ENCODE measurements at regions not wholly inside any gene's neighbourhood (a gene's known extent, or its start where the extent isn't known, plus 50 kb on each side); places are given as distances from the start of the nearest gene placed in this dataset.
"Not testable (repeated sequence)": the region's sequence is repeated elsewhere in the genome, so short reads cannot be mapped to it uniquely, and the experiment has no call there.

GRCh38 chr4:162969194-162969593 is 197.5 kb downstream of the NAF1 start:
- BruUV-seq (replicated peaks) = no TSS peak
- no peak for DNase-seq (ENCODE audit: low read depth, low spot score)
- POLR2A ChIA-PET = no interaction called here
- CTCF ChIA-PET = no interaction called here
- in situ Hi-C loops (cut with HindIII; ENCODE audit: low pct_unique_long_range_greater_than_20kb, low sequenced_read_pairs) (no loop called here), intact Hi-C loops (cut with micrococcal nuclease; ENCODE audit: unreplicated experiment) (no loop called here)
- no peaks in the 10 kb centered on the region for H3K36me3 ChIP-seq (ENCODE audit: control insufficient read depth, insufficient read depth, low read length)
- no peaks in the 10 kb centered on the region for H3K9me3 ChIP-seq (ENCODE audit: control insufficient read depth, insufficient read depth, low read depth, low read length)
- H3K4me1 ChIP-seq (ENCODE audit: control insufficient read depth, insufficient read depth, low read length) = no peaks in the 10 kb centered on the region
- ATAC-seq = no peak
- H3K27me3 ChIP-seq (ENCODE audit: control insufficient read depth, insufficient read depth, low read length) = no peaks in the 10 kb centered on the region
- no peak for TF ChIP-seq TCF7L2 (IDR thresholded peaks at IDR 0.05; ENCODE audit: low read depth, low read length)
- TF ChIP-seq SIN3A (IDR thresholded peaks at IDR 0.05; ENCODE audit: borderline replicate concordance, insufficient read depth, low read depth, low read length) = no peak
- no peak for TF ChIP-seq CTCF (IDR thresholded peaks at IDR 0.05)
- no peak for TF ChIP-seq POLR2AphosphoS5 (IDR thresholded peaks at IDR 0.05; ENCODE audit: low read depth, low read length)
- TF ChIP-seq REST (IDR thresholded peaks at IDR 0.05; ENCODE audit: insufficient read depth in 1 of 2, low read depth in 2 of 2, low read length in 1 of 2) = no peak
- H3K27ac ChIP-seq (ENCODE audit: low read length) = no peak overlapping the region
- H3K4me3 ChIP-seq (ENCODE audit: low read depth in 2 of 2, low read length in 2 of 2) = no peak overlapping the region

- H3K4me1 ChIP-seq (ENCODE audit: control insufficient read depth, insufficient read depth, low read length); H3K27ac ChIP-seq (ENCODE audit: low read length); H3K4me3 ChIP-seq (ENCODE audit: low read depth in 2 of 2, low read length in 2 of 2); H3K9me3 ChIP-seq (ENCODE audit: control insufficient read depth, insufficient read depth, low read depth, low read length); intact Hi-C loops (cut with micrococcal nuclease; ENCODE audit: unreplicated experiment); in situ Hi-C loops (cut with HindIII; ENCODE audit: low pct_unique_long_range_greater_than_20kb, low sequenced_read_pairs); CTCF ChIA-PET; ATAC-seq; H3K36me3 ChIP-seq (ENCODE audit: control insufficient read depth, insufficient read depth, low read length); DNase-seq (ENCODE audit: low read depth, low spot score); POLR2A ChIA-PET; H3K27me3 ChIP-seq (ENCODE audit: control insufficient read depth, insufficient read depth, low read length); BruUV-seq (replicated peaks): not testable (repeated sequence)
Observed at GRCh38 chr4:162965978-162966377, 200.7 kb downstream of the NAF1 start.

GRCh38 chr4:162959046-162959445 is 207.6 kb downstream of the NAF1 start:
- intact Hi-C loops (cut with micrococcal nuclease; ENCODE audit: unreplicated experiment) (no loop called here), in situ Hi-C loops (cut with HindIII; ENCODE audit: low pct_unique_long_range_greater_than_20kb, low sequenced_read_pairs) (no loop called here)
- ATAC-seq (no peak), DNase-seq (ENCODE audit: low read depth, low spot score) (no peak)
- no peak for TF ChIP-seq SIN3A (IDR thresholded peaks at IDR 0.05; ENCODE audit: borderline replicate concordance, insufficient read depth, low read depth, low read length)
- no peak for TF ChIP-seq POLR2AphosphoS5 (IDR thresholded peaks at IDR 0.05; ENCODE audit: low read depth, low read length)
- TF ChIP-seq REST (IDR thresholded peaks at IDR 0.05; ENCODE audit: insufficient read depth in 1 of 2, low read depth in 2 of 2, low read length in 1 of 2) = no peak
- no peak for TF ChIP-seq TCF7L2 (IDR thresholded peaks at IDR 0.05; ENCODE audit: low read depth, low read length)
- TF ChIP-seq CTCF (IDR thresholded peaks at IDR 0.05) = no peak
- Histone ChIP-seq H3K36me3 (ENCODE audit: control insufficient read depth, insufficient read depth, low read length) (no peaks in the 10 kb centered on the region), H3K9me3 (ENCODE audit: control insufficient read depth, insufficient read depth, low read depth, low read length) (no peaks in the 10 kb centered on the region), H3K4me1 (ENCODE audit: control insufficient read depth, insufficient read depth, low read length) (no peaks in the 10 kb centered on the region), H3K27ac (ENCODE audit: low read length) (no peak overlapping the region), H3K4me3 (ENCODE audit: low read depth in 2 of 2, low read length in 2 of 2) (no peak overlapping the region), H3K27me3 (ENCODE audit: control insufficient read depth, insufficient read depth, low read length) (no peaks in the 10 kb centered on the region)
- POLR2A ChIA-PET = no interaction called here
- no TSS peak for BruUV-seq (replicated peaks)
- CTCF ChIA-PET = no interaction called here

Data from Panc1 (cell line).